Ovary (tissue), 3 donors: ENCODE measurements at regions not wholly inside any gene's neighbourhood (a gene's known extent, or its start where the extent isn't known, plus 50 kb on each side); places are given as distances from the start of the nearest gene placed in this dataset.

Source experiments
- POLR2A ChIP-seq: fragments of 450-650 bp; IDR thresholded peaks from one replicate; pipeline ENCODE4 v1.6.1; 2017; ENCODE audit warnings: antibody characterized with exemption, mild to moderate bottlenecking, moderate library complexity
- TF ChIP-seq, protein P1 (sequence below), 3 donors: fragments of 450-650 bp in 2 of 3; fragments of 200-600 bp in 1 of 3; IDR thresholded peaks; one replicate each; pipeline versions ENCODE4 v1.5.1 to v1.8.0; 2016 to 2022; ENCODE audit warnings: antibody characterized with exemption in 3 of 3, mild to moderate bottlenecking in 1 of 3
- donor health status: DM: no; HTN: no; CAD: no.

GRCh38 chr1:38142606-38143005 lies 96.0 kb upstream of the POU3F1 start:
- TF ChIP-seq, protein P1, sequence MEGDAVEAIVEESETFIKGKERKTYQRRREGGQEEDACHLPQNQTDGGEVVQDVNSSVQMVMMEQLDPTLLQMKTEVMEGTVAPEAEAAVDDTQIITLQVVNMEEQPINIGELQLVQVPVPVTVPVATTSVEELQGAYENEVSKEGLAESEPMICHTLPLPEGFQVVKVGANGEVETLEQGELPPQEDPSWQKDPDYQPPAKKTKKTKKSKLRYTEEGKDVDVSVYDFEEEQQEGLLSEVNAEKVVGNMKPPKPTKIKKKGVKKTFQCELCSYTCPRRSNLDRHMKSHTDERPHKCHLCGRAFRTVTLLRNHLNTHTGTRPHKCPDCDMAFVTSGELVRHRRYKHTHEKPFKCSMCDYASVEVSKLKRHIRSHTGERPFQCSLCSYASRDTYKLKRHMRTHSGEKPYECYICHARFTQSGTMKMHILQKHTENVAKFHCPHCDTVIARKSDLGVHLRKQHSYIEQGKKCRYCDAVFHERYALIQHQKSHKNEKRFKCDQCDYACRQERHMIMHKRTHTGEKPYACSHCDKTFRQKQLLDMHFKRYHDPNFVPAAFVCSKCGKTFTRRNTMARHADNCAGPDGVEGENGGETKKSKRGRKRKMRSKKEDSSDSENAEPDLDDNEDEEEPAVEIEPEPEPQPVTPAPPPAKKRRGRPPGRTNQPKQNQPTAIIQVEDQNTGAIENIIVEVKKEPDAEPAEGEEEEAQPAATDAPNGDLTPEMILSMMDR (IDR thresholded peaks at IDR 0.05) = no peak
- no peak for TF ChIP-seq POLR2A
